Smooth muscle cell (in vitro differentiated cells): ENCODE measurements at regions not wholly inside any gene's neighbourhood (a gene's known extent, or its start where the extent isn't known, plus 50 kb on each side); places are given as distances from the start of the nearest gene placed in this dataset.

Experiments used
- DNase-seq: peaks from one replicate; lab custom pipeline; 2025; ENCODE audit not compliant: unreplicated experiment; lab: John Stamatoyannopoulos, UW
- H2AFZ ChIP-seq: fragments of 200-600 bp; sonication (generic); 2 replicates; pipeline ENCODE4 v1.6.0; 2016; ENCODE audit warnings: antibody characterized with exemption, low read depth, mild to moderate bottlenecking
- H3F3A ChIP-seq: fragments of 200-600 bp; sonication (generic); 2 replicates; pipeline ENCODE4 v1.6.0; 2017; ENCODE audit warnings: antibody characterized with exemption, low read depth
- H3K27ac ChIP-seq: fragments of 200-600 bp; sonication (generic); 2 replicates; pipeline ENCODE4 v1.5.1; 2016; ENCODE audit warnings: low read depth, mild to moderate bottlenecking
- H3K27me3 ChIP-seq: fragments of 200-600 bp; sonication (generic); 2 replicates; pipeline ENCODE4 v1.6.1; 2016; ENCODE audit warnings: low read depth, mild to moderate bottlenecking
- H3K36me3 ChIP-seq: fragments of 200-600 bp; sonication (generic); 2 replicates; pipeline ENCODE4 v1.5.1; 2016; ENCODE audit warnings: low read depth
- H3K4me1 ChIP-seq: fragments of 200-600 bp; sonication (generic); 2 replicates; pipeline ENCODE4 v1.5.1; 2016; ENCODE audit warnings: low read depth
- H3K4me2 ChIP-seq: fragments of 200-600 bp; sonication (generic); 2 replicates; pipeline ENCODE4 v1.6.0; 2016; ENCODE audit warnings: mild to moderate bottlenecking
- H3K4me3 ChIP-seq: fragments of 200-600 bp; sonication (generic); 2 replicates; pipeline ENCODE4 v1.5.1; 2016; ENCODE audit warnings: mild to moderate bottlenecking
- H3K79me2 ChIP-seq: fragments of 200-600 bp; sonication (generic); 2 replicates; pipeline ENCODE4 v1.6.0; 2016; ENCODE audit warnings: low read depth, mild to moderate bottlenecking
- H3K9ac ChIP-seq: fragments of 200-600 bp; sonication (generic); 2 replicates; pipeline ENCODE4 v1.6.0; 2016; ENCODE audit warnings: low read depth
- H3K9me3 ChIP-seq: fragments of 200-600 bp; sonication (generic); replicated peaks from 2 replicates; pipeline ENCODE4 v1.5.1; 2016; ENCODE audit warnings: low read depth
- H4K20me1 ChIP-seq: fragments of 200-600 bp; sonication (generic); 2 replicates; pipeline ENCODE4 v1.6.0; 2016; ENCODE audit warnings: low read depth
- CTCF ChIP-seq: fragments of 200-600 bp; sonication (generic); IDR thresholded peaks from 2 replicates; pipeline ENCODE4 v1.5.1; 2017; ENCODE audit warnings: borderline replicate concordance, mild to moderate bottlenecking, antibody characterized with exemption; ENCODE audit not compliant: insufficient read depth, poor library complexity, severe bottlenecking
- WGBS: methylation state at CpG from one replicate; pipeline ENCODE4 v1.1.7; 2016; ENCODE audit warnings: low lambda C conversion rate; 5-methylcytosine and 5-hydroxymethylcytosine counted together

- Histone ChIP-seq H2AFZ (no peak overlapping the region), H3K4me2 (no peak overlapping the region), H3K27ac (no peak overlapping the region), H3K36me3 (no peaks in the 10 kb centered on the region), H4K20me1 (no peaks in the 10 kb centered on the region), H3F3A (no peaks in the 10 kb centered on the region), H3K79me2 (no peaks in the 10 kb centered on the region), H3K9me3 (no peaks in the 10 kb centered on the region), H3K9ac (no peak overlapping the region), H3K27me3 (no peaks in the 10 kb centered on the region), H3K4me3 (no peak overlapping the region), H3K4me1 (no peaks in the 10 kb centered on the region)
- no peak for TF ChIP-seq CTCF
- no peak for DNase-seq
- WGBS, result 87% methylated on average over 7 of the region's 7 CpGs
Observed at GRCh38 chr16:63038397-63039106, 1002.3 kb upstream of the CDH8 start.

- Histone ChIP-seq H3K27me3 (no peaks in the 10 kb centered on the region), H3K4me2 (no peak overlapping the region), H3K9me3 (no peaks in the 10 kb centered on the region), H3K36me3 (no peaks in the 10 kb centered on the region), H3K9ac (no peak overlapping the region), H3F3A (no peaks in the 10 kb centered on the region), H3K27ac (no peak overlapping the region), H2AFZ (no peak overlapping the region), H3K4me1 (no peaks in the 10 kb centered on the region), H4K20me1 (no peaks in the 10 kb centered on the region), H3K79me2 (no peaks in the 10 kb centered on the region), H3K4me3 (no peak overlapping the region)
- no peak for TF ChIP-seq CTCF
- no peak for DNase-seq
- 70% methylated on average over 1 of the region's 1 CpG for WGBS
Observed at GRCh38 chr16:63037761-63038396, 1001.6 kb upstream of the CDH8 start.

- Histone ChIP-seq H3K27ac (no peak overlapping the region), H3K79me2 (no peaks in the 10 kb centered on the region), H3K36me3 (no peaks in the 10 kb centered on the region), H3K27me3 (no peaks in the 10 kb centered on the region), H3K4me3 (no peak overlapping the region), H2AFZ (no peak overlapping the region), H3K9me3 (no peaks in the 10 kb centered on the region), H3K4me2 (no peak overlapping the region), H4K20me1 (no peaks in the 10 kb centered on the region), H3K4me1 (no peaks in the 10 kb centered on the region), H3F3A (no peaks in the 10 kb centered on the region), H3K9ac (no peak overlapping the region)
- DNase-seq, result no peak
- no peak for TF ChIP-seq CTCF
- 92% methylated on average over 7 of the region's 7 CpGs for WGBS
Observed at GRCh38 chr16:63018581-63019223, 982.5 kb upstream of the CDH8 start.
